Thyroid gland (tissue), 4 donors: ENCODE measurements at regions not wholly inside any gene's neighbourhood (a gene's known extent, or its start where the extent isn't known, plus 50 kb on each side); places are given as distances from the start of the nearest gene placed in this dataset.

Experiments
- CTCF ChIP-seq, 6 experiments: fragments of 200-600 bp in 3 of 6; fragments of 450-650 bp in 3 of 6; sonication (generic) in 3 of 6; IDR thresholded peaks; one replicate each; pipeline ENCODE4 v1.5.1; 2016 to 2019; ENCODE audit warnings: antibody characterized with exemption in 6 of 6, mild to moderate bottlenecking in 2 of 6, inconsistent platforms in 1 of 6, moderate library complexity in 1 of 6
- POLR2A ChIP-seq, 2 donors: fragments of 450-650 bp; IDR thresholded peaks; one replicate each; pipeline ENCODE4 v1.6.1; 2017; ENCODE audit warnings: antibody characterized with exemption in 2 of 2, mild to moderate bottlenecking in 2 of 2, moderate library complexity in 1 of 2

GRCh38 chr9:38149647-38150046 lies 80.6 kb upstream of the SHB start:
- TF ChIP-seq CTCF (IDR thresholded peaks at IDR 0.05) = no peak
- no peak for TF ChIP-seq POLR2A (IDR thresholded peaks at IDR 0.05)
